H1 (cell line): ENCODE measurements at regions not wholly inside any gene's neighbourhood (a gene's known extent, or its start where the extent isn't known, plus 50 kb on each side); places are given as distances from the start of the nearest gene placed in this dataset.

Experiments used
- CTCF ChIA-PET: fragments of 300-600 bp; sonication (Branson Sonifier 250); formaldehyde crosslinking; loops from one replicate; lab custom pipeline; 2021; ENCODE audit not compliant: partially characterized antibody; lab: Charles Lee
- POLR2A ChIA-PET: fragments of 300-600 bp; sonication (Branson Sonifier 250); formaldehyde crosslinking; loops from one replicate; lab custom pipeline; 2021; ENCODE audit warnings: inconsistent platforms; ENCODE audit not compliant: partially characterized antibody; lab: Charles Lee
- DNase-seq, 2 experiments: peaks; one replicate each; pipeline versions ENCODE4 v3.0.0 to v3.0.0-alpha.2; 2010 to 2022; ENCODE audit warnings: low spot score in 2 of 2, low read depth in 1 of 2, mixed read lengths in 1 of 2
- FAIRE-seq: peaks from 2 replicates; lab custom pipeline; 2011; peaks lifted over from hg19 to GRCh38; lab: Jason Lieb, UNC
- H2AFZ ChIP-seq: 2 replicates; pipeline ENCODE4 v1.8.1; 2012; ENCODE audit warnings: low read length, inconsistent platforms
- H2AK5ac ChIP-seq: 2 replicates; pipeline ENCODE4 v1.6.1; 2013; ENCODE audit warnings: low read depth, low read length
- H2BK120ac ChIP-seq: replicated peaks from 2 replicates; pipeline ENCODE3; 2013; ENCODE audit warnings: low read depth, low read length, inconsistent platforms
- H2BK12ac ChIP-seq: 2 replicates; pipeline ENCODE4 v1.6.1; 2013; ENCODE audit warnings: low read depth, low read length
- H2BK15ac ChIP-seq: 2 replicates; pipeline ENCODE4 v1.6.1; 2013; ENCODE audit warnings: low read length
- H2BK20ac ChIP-seq: 2 replicates; pipeline ENCODE4 v1.6.1; 2013; ENCODE audit warnings: low read length
- H2BK5ac ChIP-seq: 2 replicates; pipeline ENCODE4 v1.6.1; 2013; ENCODE audit warnings: low read depth, low read length
- H3K14ac ChIP-seq: 2 replicates; pipeline ENCODE4 v1.6.1; 2013; ENCODE audit warnings: inconsistent platforms; ENCODE audit not compliant: insufficient read length
- H3K18ac ChIP-seq: 2 replicates; pipeline ENCODE4 v1.6.1; 2013; ENCODE audit warnings: low read length; ENCODE audit errors: extremely low read depth
- H3K23ac ChIP-seq: 2 replicates; pipeline ENCODE4 v1.6.1; 2013; ENCODE audit warnings: inconsistent platforms; ENCODE audit not compliant: insufficient read length
- H3K23me2 ChIP-seq: 2 replicates; pipeline ENCODE4 v1.6.1; 2013; ENCODE audit warnings: low read depth, low read length
- H3K27ac ChIP-seq: 2 replicates; pipeline ENCODE4 v1.6.1; 2011; ENCODE audit warnings: low read depth, low read length, inconsistent platforms
- H3K27me3 ChIP-seq, 4 experiments: replicated peaks in 1 of 4; 1 replicate in 1 of 4; 2 replicates in 3 of 4; pipeline versions ENCODE4 v1.6.1 to v1.8.1; 2011 to 2013; ENCODE audit warnings: low read length in 3 of 4, mild to moderate bottlenecking in 3 of 4, inconsistent platforms in 2 of 4, mixed read lengths in 2 of 4, moderate library complexity in 1 of 4; ENCODE audit not compliant: control insufficient read depth in 3 of 4, insufficient read depth in 3 of 4; ENCODE audit errors: extremely low read depth in 1 of 4
- H3K36me3 ChIP-seq, 4 experiments: 2 replicates each; pipeline versions ENCODE4 v1.6.1 to v1.8.1; 2011 to 2013; ENCODE audit warnings: mild to moderate bottlenecking in 4 of 4, low read length in 3 of 4, moderate library complexity in 2 of 4, control low read depth in 1 of 4, inconsistent platforms in 1 of 4; ENCODE audit not compliant: insufficient read depth in 4 of 4, control insufficient read depth in 2 of 4
- H3K4ac ChIP-seq: replicated peaks from 2 replicates; pipeline ENCODE3; 2013; ENCODE audit warnings: low read length, low read depth, mixed read lengths, inconsistent platforms; ENCODE audit not compliant: insufficient read length
- H3K4me1 ChIP-seq, 4 experiments: replicated peaks in 1 of 4; 1 replicate in 1 of 4; 2 replicates in 3 of 4; pipeline versions ENCODE4 v1.6.1 to v1.8.1; 2011 to 2013; ENCODE audit warnings: low read length in 3 of 4, inconsistent platforms in 2 of 4, mixed read lengths in 1 of 4; ENCODE audit not compliant: insufficient read depth in 4 of 4, control insufficient read depth in 3 of 4
- H3K4me2 ChIP-seq, 2 experiments: 2 replicates each; pipeline versions ENCODE4 v1.6.1 to v1.8.1; 2011 to 2013; ENCODE audit warnings: low read depth in 2 of 2, low read length in 2 of 2, control low read depth in 1 of 2, inconsistent platforms in 1 of 2, mild to moderate bottlenecking in 1 of 2; ENCODE audit not compliant: insufficient read depth in 1 of 2
- H3K4me3 ChIP-seq, 4 experiments: fragments of 200-600, 300-600 bp in 1 of 4; sonication (generic), shearing (Covaris generic), sonication (Bioruptor Twin) in 1 of 4; 2 replicates each; pipeline versions ENCODE4 v1.5.1 to v1.8.1; 2011 to 2016; ENCODE audit warnings: low read length in 4 of 4, low read depth in 3 of 4, control low read depth in 2 of 4, inconsistent platforms in 2 of 4, mild to moderate bottlenecking in 2 of 4, mixed read lengths in 1 of 4, moderate library complexity in 1 of 4; ENCODE audit not compliant: insufficient read depth in 2 of 4; ENCODE audit errors: extremely low read depth in 1 of 4
- H3K56ac ChIP-seq: replicated peaks from 2 replicates; pipeline ENCODE3; 2013; ENCODE audit warnings: low read depth, mild to moderate bottlenecking, mixed read lengths, low read length, inconsistent platforms; ENCODE audit not compliant: insufficient read length
- H3K79me1 ChIP-seq: 2 replicates; pipeline ENCODE4 v1.6.1; 2013; ENCODE audit warnings: low read depth, low read length, control low read depth
- H3K79me2 ChIP-seq, 2 experiments: 2 replicates each; pipeline versions ENCODE4 v1.6.1 to v1.8.1; 2012 to 2013; ENCODE audit warnings: low read length in 2 of 2, mild to moderate bottlenecking in 2 of 2, inconsistent platforms in 1 of 2; ENCODE audit not compliant: insufficient read depth in 2 of 2, control insufficient read depth in 1 of 2
- H3K9ac ChIP-seq, 4 experiments: replicated peaks in 1 of 4; 1 replicate in 1 of 4; 2 replicates in 3 of 4; pipeline versions ENCODE4 v1.6.1 to v1.8.1; 2011 to 2013; ENCODE audit warnings: low read depth in 3 of 4, low read length in 3 of 4, control low read depth in 2 of 4, mild to moderate bottlenecking in 2 of 4, moderate library complexity in 2 of 4, inconsistent platforms in 1 of 4; ENCODE audit errors: extremely low read depth in 1 of 4
- H3K9me3 ChIP-seq, 2 experiments: 2 replicates each; pipeline versions ENCODE4 v1.6.1 to v1.8.1; 2012 to 2013; ENCODE audit warnings: mild to moderate bottlenecking in 2 of 2, moderate library complexity in 2 of 2, control low read depth in 1 of 2, inconsistent platforms in 1 of 2, low read depth in 1 of 2, low read length in 1 of 2, mixed read lengths in 1 of 2; ENCODE audit not compliant: insufficient read depth in 2 of 2
- H4K20me1 ChIP-seq, 2 experiments: replicated peaks in 1 of 2; 2 replicates each; pipeline versions ENCODE3 to v1.8.1; 2011 to 2013; ENCODE audit warnings: inconsistent platforms in 2 of 2, low read length in 2 of 2, mild to moderate bottlenecking in 1 of 2; ENCODE audit not compliant: insufficient read depth in 2 of 2, control insufficient read depth in 1 of 2
- H4K5ac ChIP-seq: 2 replicates; pipeline ENCODE4 v1.6.1; 2013; ENCODE audit warnings: low read length, low read depth, mixed read lengths, inconsistent platforms; ENCODE audit not compliant: insufficient read length
- H4K8ac ChIP-seq: 2 replicates; pipeline ENCODE4 v1.8.0; 2013; ENCODE audit warnings: mild to moderate bottlenecking, moderate library complexity, low read length, inconsistent platforms; ENCODE audit not compliant: insufficient read depth; ENCODE audit errors: extremely low read depth
- H4K91ac ChIP-seq: replicated peaks from 2 replicates; pipeline ENCODE3; 2013; ENCODE audit warnings: low read length, mixed read lengths, inconsistent platforms; ENCODE audit not compliant: insufficient read length
- ASH2L ChIP-seq: fragments of 200-600, 300-600 bp; sonication (generic); IDR thresholded peaks from one replicate; pipeline ENCODE4 v1.7.1; 2017; ENCODE audit warnings: low read length
- BCL11A ChIP-seq, 2 experiments: IDR thresholded peaks; one replicate each; pipeline ENCODE4 v1.6.1; 2011; ENCODE audit warnings: low read depth in 2 of 2, low read length in 2 of 2, mild to moderate bottlenecking in 2 of 2
- BRCA1 ChIP-seq: IDR thresholded peaks from 2 replicates; pipeline ENCODE4 v1.6.1; 2012; ENCODE audit warnings: low read depth, low read length, improper control_type of control experiment
- CEBPB ChIP-seq: IDR thresholded peaks from 2 replicates; pipeline ENCODE4 v1.6.1; 2012; ENCODE audit warnings: low read depth, low read length
- CTCF ChIP-seq, 3 experiments: IDR thresholded peaks; 1 replicate in 2 of 3; 2 replicates in 1 of 3; pipeline versions ENCODE4 v1.5.1 to v1.6.1; 2011; ENCODE audit warnings: low read length in 3 of 3, mild to moderate bottlenecking in 3 of 3, inconsistent platforms in 2 of 3, low read depth in 1 of 3, moderate library complexity in 1 of 3; ENCODE audit not compliant: insufficient read depth in 1 of 3; ENCODE audit errors: control extremely low read depth in 1 of 3
- FOSL1 ChIP-seq: IDR thresholded peaks from 2 replicates; pipeline ENCODE4 v1.6.1; 2011; ENCODE audit warnings: mild to moderate bottlenecking, low read depth, low read length, moderate library complexity; ENCODE audit not compliant: insufficient read depth
- KDM5A ChIP-seq: fragments of 200-600 bp; IDR thresholded peaks from 2 replicates; pipeline ENCODE4 v1.7.1; 2012; ENCODE audit warnings: mild to moderate bottlenecking, low read length, inconsistent platforms, mixed read lengths
- NRF1 ChIP-seq: IDR thresholded peaks from 2 replicates; pipeline ENCODE4 v1.6.1; 2011; ENCODE audit warnings: mild to moderate bottlenecking, low read depth, low read length, improper control_type of control experiment
- RFX5 ChIP-seq: IDR thresholded peaks from 2 replicates; pipeline ENCODE4 v1.6.1; 2011; ENCODE audit warnings: low read depth, low read length, improper control_type of control experiment, borderline replicate concordance
- SAP30 ChIP-seq: fragments of 300-600 bp; sonication (generic); IDR thresholded peaks from 2 replicates; pipeline ENCODE4 v1.7.1; 2012; ENCODE audit warnings: low read length, moderate library complexity, mild to moderate bottlenecking, inconsistent platforms; ENCODE audit not compliant: insufficient read depth, insufficient replicate concordance
- SRF ChIP-seq: IDR thresholded peaks from 2 replicates; pipeline ENCODE4 v1.6.1; 2011; ENCODE audit warnings: mild to moderate bottlenecking, low read depth, low read length, moderate library complexity
- TEAD4 ChIP-seq: IDR thresholded peaks from 2 replicates; pipeline ENCODE4 v1.6.1; 2012; ENCODE audit warnings: low read depth, low read length, inconsistent platforms, mixed read lengths
- USF2 ChIP-seq: IDR thresholded peaks from 2 replicates; pipeline ENCODE4 v1.6.1; 2011; ENCODE audit warnings: low read length, improper control_type of control experiment

DNA sequence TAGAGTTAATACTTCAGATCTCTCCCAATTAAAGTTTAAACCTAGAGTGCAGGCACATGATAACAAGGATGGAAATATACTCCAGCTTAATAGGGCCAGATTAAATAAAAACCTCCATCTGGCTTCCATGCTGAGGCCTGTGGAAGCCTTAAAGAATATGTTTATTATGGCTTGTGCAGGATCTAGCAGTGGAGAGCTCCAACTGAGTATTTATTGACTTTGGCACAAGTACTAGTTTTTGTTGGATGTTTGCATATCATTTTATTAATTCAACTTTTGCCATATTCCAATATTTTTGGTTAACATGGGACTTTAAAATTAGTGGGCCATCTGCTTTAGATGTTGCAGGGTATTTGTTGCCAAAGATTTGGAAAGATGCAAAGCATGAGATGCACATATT is 860.4 kb upstream of the SOX11 start:
- Histone ChIP-seq H3K23me2 (no peaks in the 10 kb centered on the region), H2AK5ac (no peak overlapping the region), H3K14ac (no peak overlapping the region), H2BK12ac (no peak overlapping the region), H3K18ac (no peak overlapping the region), H4K20me1 (no peaks in the 10 kb centered on the region), H3K27ac (no peak overlapping the region), H2BK5ac (no peak overlapping the region), H3K56ac (no peak overlapping the region), H2BK20ac (no peak overlapping the region), H3K4me1 (peaks cover 0 to under 1% (median 0%) of the 10 kb centered on the region in 4 experiments; a peak in 1 of 7 replicates), H3K9me3 (no peaks in the 10 kb centered on the region), H3K36me3 (no peaks in the 10 kb centered on the region), H4K91ac (no peak overlapping the region), H4K5ac (no peak overlapping the region), H2BK15ac (no peak overlapping the region), H3K27me3 (no peaks in the 10 kb centered on the region), H3K23ac (no peak overlapping the region), H4K8ac (no peak overlapping the region), H2AFZ (no peak overlapping the region), H3K79me1 (no peaks in the 10 kb centered on the region), H3K9ac (no peak overlapping the region), H2BK120ac (no peak overlapping the region), H3K4ac (no peak overlapping the region), H3K4me3 (no peak overlapping the region), H3K4me2 (no peak overlapping the region), H3K79me2 (no peaks in the 10 kb centered on the region)
- POLR2A ChIA-PET = no interaction called here
- FAIRE-seq (no peak), DNase-seq (no peak)
- CTCF ChIA-PET = no interaction called here
- TF ChIP-seq USF2 = no peak
- TF ChIP-seq CTCF (IDR thresholded peaks at IDR 0.05; ENCODE audit: control extremely low read depth in 1 of 3, insufficient read depth in 1 of 3, low read depth in 1 of 3, low read length in 3 of 3) = no peak
- TF ChIP-seq ASH2L = no peak
- TF ChIP-seq SRF = no peak
- TF ChIP-seq RFX5 = no peak
- no peak for TF ChIP-seq SAP30
- no peak for TF ChIP-seq BRCA1
- TF ChIP-seq TEAD4 = no peak
- TF ChIP-seq KDM5A = no peak
- TF ChIP-seq FOSL1 = no peak
- no peak for TF ChIP-seq BCL11A (IDR thresholded peaks at IDR 0.05; ENCODE audit: low read depth in 2 of 2, low read length in 2 of 2)
- TF ChIP-seq CEBPB = no peak
- no peak for TF ChIP-seq NRF1
